GM21423 (cell line): ENCODE measurements at regions not wholly inside any gene's neighbourhood (a gene's known extent, or its start where the extent isn't known, plus 50 kb on each side); places are given as distances from the start of the nearest gene placed in this dataset.
"Not testable (repeated sequence)": the region's sequence is repeated elsewhere in the genome, so short reads cannot be mapped to it uniquely, and the experiment has no call there.

Experiments used
- ATAC-seq: cut with Tn5 transposase; IDR thresholded peaks from one replicate; pipeline ENCODE4 v1.9.1; 2021; ENCODE audit warnings: mild to moderate bottlenecking, moderate library complexity; ENCODE audit not compliant: unreplicated experiment

GRCh38 chr18:70709144-70709543 is 420.3 kb downstream of the SOCS6 start:
- no peak for ATAC-seq

GRCh38 chr18:70705831-70706416 is 417.1 kb downstream of the SOCS6 start:
- ATAC-seq: no peak

- no peak for ATAC-seq
These were observed 411.7 kb downstream of the SOCS6 start for GRCh38 chr18:70700496-70700895.

GRCh38 chr18:70698574-70698973 is 409.7 kb downstream of the SOCS6 start:
- ATAC-seq: no peak

GRCh38 chr18:70693246-70693645 is 404.4 kb downstream of the SOCS6 start:
- ATAC-seq: no peak

GRCh38 chr18:70689765-70690164 is 400.9 kb downstream of the SOCS6 start:
- ATAC-seq: not testable (repeated sequence)

- no peak for ATAC-seq
These were observed 399.4 kb downstream of the SOCS6 start for GRCh38 chr18:70688286-70688685.

GRCh38 chr18:70684821-70685220 is 396.0 kb downstream of the SOCS6 start:
- ATAC-seq: no peak

GRCh38 chr18:70683263-70683662 is 394.4 kb downstream of the SOCS6 start:
- no peak for ATAC-seq

GRCh38 chr18:70674896-70675295 is 386.1 kb downstream of the SOCS6 start:
- ATAC-seq: no peak

GRCh38 chr18:70673831-70674230 is 385.0 kb downstream of the SOCS6 start:
- ATAC-seq: no peak

- ATAC-seq: no peak
These were observed 383.7 kb downstream of the SOCS6 start for GRCh38 chr18:70672581-70672980.

- no peak for ATAC-seq
These were observed 383.2 kb downstream of the SOCS6 start for GRCh38 chr18:70671889-70672565.

GRCh38 chr18:70666936-70667335 is 378.1 kb downstream of the SOCS6 start:
- no peak for ATAC-seq

GRCh38 chr18:70663141-70663540 is 374.3 kb downstream of the SOCS6 start:
- ATAC-seq: no peak

GRCh38 chr18:70662588-70662987 is 373.7 kb downstream of the SOCS6 start:
- ATAC-seq: no peak

GRCh38 chr18:70659036-70659925 is 370.4 kb downstream of the SOCS6 start:
- no peak for ATAC-seq

GRCh38 chr18:70653671-70654070 is 364.8 kb downstream of the SOCS6 start:
- ATAC-seq: no peak

GRCh38 chr18:70650878-70651277 is 362.0 kb downstream of the SOCS6 start:
- no peak for ATAC-seq

- ATAC-seq: no peak
These were observed 360.8 kb downstream of the SOCS6 start for GRCh38 chr18:70649683-70650082.

- no peak for ATAC-seq
These were observed 357.1 kb downstream of the SOCS6 start for GRCh38 chr18:70645971-70646370.

GRCh38 chr18:70643812-70644211 is 355.0 kb downstream of the SOCS6 start:
- no peak for ATAC-seq
